ENCODE measurements at regions not wholly inside any gene's neighbourhood (a gene's known extent, or its start where the extent isn't known, plus 50 kb on each side); places are given as distances from the start of the nearest gene placed in this dataset.

GRCh38 chr19:28377077-28377476 is 835.9 kb downstream of the UQCRFS1 start:
- CTCF ChIA-PET = no interaction called here
- H3K9me3 ChIP-seq (ENCODE audit: control insufficient read depth, insufficient read depth, low read depth, low read length) = no peaks in the 10 kb centered on the region
- POLR2A ChIA-PET = no interaction called here
- peaks cover 9% of the 10 kb centered on the region for H3K4me1 ChIP-seq (ENCODE audit: control insufficient read depth, insufficient read depth, low read length)
- no peak overlapping the region for H3K4me3 ChIP-seq (ENCODE audit: low read depth, low read length)
- H3K36me3 ChIP-seq (ENCODE audit: control insufficient read depth in 2 of 2, insufficient read depth in 1 of 2, low read length in 2 of 2) = no peaks in the 10 kb centered on the region
- TF ChIP-seq ZNF140 (tag by site-specific recombination; IDR thresholded peaks at IDR 0.05) = no peak
- no peak for TF ChIP-seq ZNF792 (tag by site-specific recombination; IDR thresholded peaks at IDR 0.05)
- TF ChIP-seq REST (tag by site-specific recombination; IDR thresholded peaks at IDR 0.05) = peak; percentile 99
- no peak for TF ChIP-seq ZNF548 (tag by site-specific recombination; IDR thresholded peaks at IDR 0.05)
- no peak for TF ChIP-seq ZNF529 (tag by site-specific recombination; IDR thresholded peaks at IDR 0.05; ENCODE audit: insufficient replicate concordance)
- no peak for TF ChIP-seq ZNF416 (tag by site-specific recombination; IDR thresholded peaks at IDR 0.05)
- TF ChIP-seq, protein P1, sequence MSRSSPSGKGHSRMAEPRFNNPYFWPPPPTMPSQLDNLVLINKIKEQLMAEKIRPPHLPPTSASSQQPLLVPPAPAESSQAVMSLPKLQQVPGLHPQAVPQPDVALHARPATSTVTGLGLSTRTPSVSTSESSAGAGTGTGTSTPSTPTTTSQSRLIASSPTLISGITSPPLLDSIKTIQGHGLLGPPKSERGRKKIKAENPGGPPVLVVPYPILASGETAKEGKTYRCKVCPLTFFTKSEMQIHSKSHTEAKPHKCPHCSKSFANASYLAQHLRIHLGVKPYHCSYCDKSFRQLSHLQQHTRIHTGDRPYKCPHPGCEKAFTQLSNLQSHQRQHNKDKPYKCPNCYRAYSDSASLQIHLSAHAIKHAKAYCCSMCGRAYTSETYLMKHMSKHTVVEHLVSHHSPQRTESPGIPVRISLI (tag by site-specific recombination; IDR thresholded peaks at IDR 0.05) = peak; percentile 43; the same call in 1 of the 2 replicates
- TF ChIP-seq, protein P2, sequence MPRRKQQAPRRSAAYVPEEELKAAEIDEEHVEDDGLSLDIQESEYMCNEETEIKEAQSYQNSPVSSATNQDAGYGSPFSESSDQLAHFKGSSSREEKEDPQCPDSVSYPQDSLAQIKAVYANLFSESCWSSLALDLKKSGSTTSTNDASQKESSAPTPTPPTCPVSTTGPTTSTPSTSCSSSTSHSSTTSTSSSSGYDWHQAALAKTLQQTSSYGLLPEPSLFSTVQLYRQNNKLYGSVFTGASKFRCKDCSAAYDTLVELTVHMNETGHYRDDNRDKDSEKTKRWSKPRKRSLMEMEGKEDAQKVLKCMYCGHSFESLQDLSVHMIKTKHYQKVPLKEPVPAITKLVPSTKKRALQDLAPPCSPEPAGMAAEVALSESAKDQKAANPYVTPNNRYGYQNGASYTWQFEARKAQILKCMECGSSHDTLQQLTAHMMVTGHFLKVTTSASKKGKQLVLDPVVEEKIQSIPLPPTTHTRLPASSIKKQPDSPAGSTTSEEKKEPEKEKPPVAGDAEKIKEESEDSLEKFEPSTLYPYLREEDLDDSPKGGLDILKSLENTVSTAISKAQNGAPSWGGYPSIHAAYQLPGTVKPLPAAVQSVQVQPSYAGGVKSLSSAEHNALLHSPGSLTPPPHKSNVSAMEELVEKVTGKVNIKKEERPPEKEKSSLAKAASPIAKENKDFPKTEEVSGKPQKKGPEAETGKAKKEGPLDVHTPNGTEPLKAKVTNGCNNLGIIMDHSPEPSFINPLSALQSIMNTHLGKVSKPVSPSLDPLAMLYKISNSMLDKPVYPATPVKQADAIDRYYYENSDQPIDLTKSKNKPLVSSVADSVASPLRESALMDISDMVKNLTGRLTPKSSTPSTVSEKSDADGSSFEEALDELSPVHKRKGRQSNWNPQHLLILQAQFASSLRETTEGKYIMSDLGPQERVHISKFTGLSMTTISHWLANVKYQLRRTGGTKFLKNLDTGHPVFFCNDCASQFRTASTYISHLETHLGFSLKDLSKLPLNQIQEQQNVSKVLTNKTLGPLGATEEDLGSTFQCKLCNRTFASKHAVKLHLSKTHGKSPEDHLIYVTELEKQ (tag by site-specific recombination; IDR thresholded peaks at IDR 0.05; ENCODE audit: borderline replicate concordance) = no peak
- TF ChIP-seq GFI1B (tag by site-specific recombination; IDR thresholded peaks at IDR 0.05) = no peak
- TF ChIP-seq ZFP3 (tag by site-specific recombination; IDR thresholded peaks at IDR 0.05; ENCODE audit: low read depth) = no peak
- TF ChIP-seq ZNF404 (tag by site-specific recombination; IDR thresholded peaks at IDR 0.05) = no peak
- TF ChIP-seq ZNF394 (tag by site-specific recombination; IDR thresholded peaks at IDR 0.05; ENCODE audit: borderline replicate concordance) = no peak
- TF ChIP-seq ZNF501 (tag by site-specific recombination; IDR thresholded peaks at IDR 0.05) = no peak
- no peak for TF ChIP-seq KLF10 (tag by site-specific recombination; IDR thresholded peaks at IDR 0.05)
- TF ChIP-seq ZBTB11 (tag by site-specific recombination; conservative IDR thresholded peaks at IDR 0.05; ENCODE audit: low read depth) = no peak
- no peak overlapping the region for H3K27ac ChIP-seq (ENCODE audit: extremely low read depth, low read depth, low read length)
